Cardiac muscle cell (in vitro differentiated cells and primary cell): ENCODE measurements at regions not wholly inside any gene's neighbourhood (a gene's known extent, or its start where the extent isn't known, plus 50 kb on each side); places are given as distances from the start of the nearest gene placed in this dataset.

ENCODE experiments used
- DNase-seq, 2 donors: peaks; one replicate each; pipeline versions ENCODE4 v3.0.0 to v3.0.0-alpha.2; 2010 to 2017; ENCODE audit warnings: low read depth in 1 of 2, low spot score in 1 of 2
- H3K27ac ChIP-seq: fragments of 200-600 bp; sonication (generic); 2 replicates; pipeline ENCODE4 v1.5.1; 2016
- H3K27me3 ChIP-seq: fragments of 200-600 bp; sonication (generic); 2 replicates; pipeline ENCODE4 v1.6.0; 2016; ENCODE audit warnings: control low read depth
- H3K36me3 ChIP-seq: fragments of 200-600 bp; sonication (generic); 2 replicates; pipeline ENCODE4 v1.5.1; 2016; ENCODE audit warnings: control low read depth
- H3K4me1 ChIP-seq: fragments of 200-600 bp; sonication (generic); 2 replicates; pipeline ENCODE4 v1.8.1; 2017; ENCODE audit warnings: low read depth, mild to moderate bottlenecking, mixed run types
- H3K4me3 ChIP-seq: fragments of 200-600 bp; sonication (generic); 2 replicates; pipeline ENCODE4 v1.5.1; 2016; ENCODE audit warnings: mild to moderate bottlenecking
- H3K9me3 ChIP-seq: fragments of 200-600 bp; sonication (generic); 2 replicates; pipeline ENCODE4 v1.5.1; 2017; ENCODE audit warnings: low read depth, mild to moderate bottlenecking, control low read depth
- CTCF ChIP-seq: IDR thresholded peaks from 2 replicates; pipeline ENCODE4 v1.5.1; 2012; ENCODE audit warnings: low read depth, mild to moderate bottlenecking, low read length

DNA sequence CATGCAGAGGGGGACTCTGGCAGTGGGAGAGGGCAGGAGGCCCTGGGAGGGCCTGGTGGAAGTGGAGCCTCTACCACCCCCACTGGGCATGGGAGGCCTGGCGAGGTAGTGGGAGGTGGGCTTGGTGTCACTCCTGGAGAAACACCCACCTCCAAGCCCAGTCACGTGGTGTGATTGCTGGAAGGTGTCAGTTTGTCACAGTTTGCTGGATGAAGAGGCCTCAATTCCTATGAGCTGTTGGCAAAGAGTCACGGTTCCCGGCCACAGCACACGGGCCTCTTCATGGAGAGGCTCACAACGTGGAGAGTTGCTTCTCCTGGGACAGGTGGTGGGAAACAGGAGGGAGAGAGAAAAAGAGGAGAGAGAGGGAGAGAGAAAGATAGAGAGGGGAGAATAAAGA lies 684.1 kb upstream of the ARGLU1 start:
- DNase-seq = no peak
- H3K27me3 ChIP-seq = no peaks in the 10 kb centered on the region
- H3K9me3 ChIP-seq = no peaks in the 10 kb centered on the region
- no peaks in the 10 kb centered on the region for H3K4me1 ChIP-seq
- no peak overlapping the region for H3K4me3 ChIP-seq
- no peak overlapping the region for H3K27ac ChIP-seq
- H3K36me3 ChIP-seq = no peaks in the 10 kb centered on the region
- TF ChIP-seq CTCF = no peak

DNA sequence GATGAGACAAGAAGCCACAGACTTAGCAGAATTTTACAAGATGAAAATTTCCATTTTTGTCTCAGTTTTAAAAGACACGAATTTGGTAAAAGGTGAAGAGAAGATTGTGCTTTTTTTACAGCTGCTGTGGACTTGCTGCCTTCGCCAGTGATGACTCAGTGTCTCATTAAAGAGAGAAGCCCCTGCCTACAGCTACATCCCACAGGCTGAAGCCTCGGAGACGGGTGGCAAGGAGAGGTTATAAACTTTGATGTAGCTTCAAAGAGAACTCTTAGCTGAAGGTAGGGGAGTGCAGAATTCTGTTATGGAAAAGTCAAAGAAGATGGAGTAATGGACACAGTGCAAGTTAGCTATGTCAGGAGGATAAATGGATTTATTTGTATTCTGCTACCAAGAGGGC lies 683.4 kb upstream of the ARGLU1 start:
- Histone ChIP-seq H3K36me3 (no peaks in the 10 kb centered on the region), H3K4me3 (no peak overlapping the region), H3K27ac (no peak overlapping the region), H3K27me3 (no peaks in the 10 kb centered on the region), H3K4me1 (no peaks in the 10 kb centered on the region), H3K9me3 (no peaks in the 10 kb centered on the region)
- DNase-seq = no peak
- no peak for TF ChIP-seq CTCF

DNA sequence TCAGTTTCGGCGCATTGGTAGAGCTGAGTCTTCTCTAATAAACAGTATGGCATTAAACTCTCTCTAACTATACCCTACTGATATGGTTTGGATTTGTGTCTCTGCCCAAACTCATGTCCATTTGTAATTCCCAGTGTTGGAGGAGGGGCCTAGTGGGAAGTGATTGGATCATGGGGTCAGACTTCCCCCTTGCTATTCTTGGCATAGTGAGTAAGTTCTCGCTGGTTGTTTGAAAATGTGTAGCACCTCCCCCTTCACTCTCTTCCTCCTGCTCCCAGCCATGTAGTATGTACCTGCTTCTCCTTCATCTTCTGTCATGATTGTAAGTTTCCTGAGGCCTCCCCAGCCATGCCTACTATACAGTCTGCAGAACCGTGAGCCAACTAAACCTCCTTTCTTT lies 682.7 kb upstream of the ARGLU1 start:
- Histone ChIP-seq H3K9me3 (no peaks in the 10 kb centered on the region), H3K4me1 (no peaks in the 10 kb centered on the region), H3K27me3 (no peaks in the 10 kb centered on the region), H3K4me3 (no peak overlapping the region), H3K36me3 (no peaks in the 10 kb centered on the region), H3K27ac (no peak overlapping the region)
- DNase-seq = no peak
- TF ChIP-seq CTCF = no peak

DNA sequence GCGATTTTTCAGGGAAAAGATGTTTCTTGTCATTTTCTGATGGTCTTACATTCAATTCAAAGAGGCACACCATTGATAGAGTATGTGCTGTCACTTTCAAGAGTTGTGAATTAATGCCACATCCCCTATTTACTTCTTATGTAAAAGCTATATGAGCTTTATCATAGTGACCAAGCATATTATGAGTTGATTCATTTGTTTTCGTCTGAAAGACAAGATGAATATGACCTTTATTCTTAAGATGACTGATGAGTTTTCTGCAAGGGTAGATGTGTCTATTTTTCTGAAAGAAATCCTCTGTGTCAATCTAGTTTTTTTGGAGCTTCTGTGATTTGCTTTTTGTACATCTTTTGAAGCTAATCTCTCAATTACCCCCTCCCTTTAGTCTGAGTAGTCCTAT lies 676.3 kb upstream of the ARGLU1 start:
- no peak for TF ChIP-seq CTCF
- Histone ChIP-seq H3K27ac (no peak overlapping the region), H3K4me1 (no peaks in the 10 kb centered on the region), H3K4me3 (no peak overlapping the region), H3K9me3 (no peaks in the 10 kb centered on the region), H3K27me3 (no peaks in the 10 kb centered on the region), H3K36me3 (no peaks in the 10 kb centered on the region)
- no peak for DNase-seq

- no peaks in the 10 kb centered on the region for H3K4me1 ChIP-seq
- H3K9me3 ChIP-seq = no peaks in the 10 kb centered on the region
- no peak overlapping the region for H3K27ac ChIP-seq
- no peak for DNase-seq
- H3K36me3 ChIP-seq = no peaks in the 10 kb centered on the region
- no peak overlapping the region for H3K4me3 ChIP-seq
- no peak for TF ChIP-seq CTCF
- H3K27me3 ChIP-seq = no peaks in the 10 kb centered on the region
Observed at GRCh38 chr13:107242138-107242537, 674.2 kb upstream of the ARGLU1 start.

DNA sequence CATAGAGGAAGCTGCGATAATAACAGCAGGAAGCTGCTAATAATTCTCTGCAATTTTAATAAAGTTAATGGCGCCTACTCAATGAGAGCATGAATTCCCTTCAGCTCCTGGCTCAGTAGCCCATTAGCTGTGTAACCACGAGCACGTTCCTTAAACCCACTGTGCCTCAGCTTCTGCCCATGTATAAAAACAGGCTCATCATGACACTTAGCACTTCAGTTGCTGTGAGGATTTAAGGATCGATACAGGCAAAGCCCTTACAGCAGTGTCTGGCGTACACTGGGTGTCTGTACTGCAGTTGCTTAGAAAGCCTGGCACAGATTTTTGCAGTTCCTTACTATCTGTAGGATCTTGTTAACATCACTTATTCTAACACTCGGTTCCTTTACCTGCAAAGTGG lies 673.4 kb upstream of the ARGLU1 start:
- H3K4me1 ChIP-seq = no peaks in the 10 kb centered on the region
- TF ChIP-seq CTCF = no peak
- H3K9me3 ChIP-seq = no peaks in the 10 kb centered on the region
- DNase-seq = no peak
- H3K4me3 ChIP-seq = no peak overlapping the region
- no peak overlapping the region for H3K27ac ChIP-seq
- no peaks in the 10 kb centered on the region for H3K27me3 ChIP-seq
- no peaks in the 10 kb centered on the region for H3K36me3 ChIP-seq
